ENCODE measurements at regions not wholly inside any gene's neighbourhood (a gene's known extent, or its start where the extent isn't known, plus 50 kb on each side); places are given as distances from the start of the nearest gene placed in this dataset.
"Not testable (repeated sequence)": the region's sequence is repeated elsewhere in the genome, so short reads cannot be mapped to it uniquely, and the experiment has no call there.

- DNase-seq: no peak
These were observed 180.1 kb upstream of the CCDC196 start for GRCh38 chr14:66306101-66306500.

GRCh38 chr14:66311058-66311457, 175.1 kb upstream of the CCDC196 start:
- no peak for DNase-seq

GRCh38 chr14:66311990-66312389, 174.2 kb upstream of the CCDC196 start:
- no peak for DNase-seq

- no peak for DNase-seq
These were observed 173.7 kb upstream of the CCDC196 start for GRCh38 chr14:66312451-66312850.

- DNase-seq: no peak
These were observed 171.1 kb upstream of the CCDC196 start for GRCh38 chr14:66315098-66315497.

GRCh38 chr14:66315548-66315947, 170.6 kb upstream of the CCDC196 start:
- no peak for DNase-seq

GRCh38 chr14:66322564-66322963, 163.6 kb upstream of the CCDC196 start:
- no peak for DNase-seq

- no peak for DNase-seq
These were observed 155.9 kb upstream of the CCDC196 start for GRCh38 chr14:66330228-66330627.

GRCh38 chr14:66330916-66331315, 155.3 kb upstream of the CCDC196 start:
- no peak for DNase-seq

GRCh38 chr14:66333293-66333692, 152.9 kb upstream of the CCDC196 start:
- not testable (repeated sequence) for DNase-seq

- DNase-seq: no peak
These were observed 144.9 kb upstream of the CCDC196 start for GRCh38 chr14:66341239-66341638.

GRCh38 chr14:66345986-66346385, 140.2 kb upstream of the CCDC196 start:
- DNase-seq: no peak

GRCh38 chr14:66351310-66351709, 134.9 kb upstream of the CCDC196 start:
- DNase-seq: no peak

- DNase-seq: no peak
These were observed 126.7 kb upstream of the CCDC196 start for GRCh38 chr14:66359500-66359899.

- no peak for DNase-seq
These were observed 125.7 kb upstream of the CCDC196 start for GRCh38 chr14:66360366-66360926.

GRCh38 chr14:66361013-66361412, 125.2 kb upstream of the CCDC196 start:
- DNase-seq: no peak

GRCh38 chr14:66365388-66365787, 120.8 kb upstream of the CCDC196 start:
- no peak for DNase-seq

GRCh38 chr14:66369157-66369697, 116.9 kb upstream of the CCDC196 start:
- DNase-seq: no peak

- DNase-seq: no peak
These were observed 114.4 kb upstream of the CCDC196 start for GRCh38 chr14:66371776-66372175.

- no peak for DNase-seq
These were observed 110.9 kb upstream of the CCDC196 start for GRCh38 chr14:66375046-66375964.

GRCh38 chr14:66377574-66377973, 108.6 kb upstream of the CCDC196 start:
- DNase-seq: no peak

GRCh38 chr14:66378712-66379505, 107.3 kb upstream of the CCDC196 start:
- DNase-seq: no peak

- no peak for DNase-seq
These were observed 106.0 kb upstream of the CCDC196 start for GRCh38 chr14:66380143-66380542.
